IMR-90 (cell line): ENCODE measurements at regions not wholly inside any gene's neighbourhood (a gene's known extent, or its start where the extent isn't known, plus 50 kb on each side); places are given as distances from the start of the nearest gene placed in this dataset.

Source experiments
- ATAC-seq: fragments of 200-7000 bp; cut with Tn5 transposase; 2 replicates; pipeline ENCODE4 v1.9.1; 2020; ENCODE audit warnings: low read depth, mild to moderate bottlenecking, moderate library complexity
- BruUV-seq: library from RNA; stranded (reverse); fragments of 400-500 nt; replicated peaks from 2 replicates; lab custom pipeline; 2021; lab: Mats Ljungman, UMichigan
- CTCF ChIA-PET: fragments of 300-600 bp; formaldehyde crosslinking; extraction: SDS; loops from one replicate; lab custom pipeline; 2021; ENCODE audit warnings: antibody characterized with exemption; lab: Yijun Ruan, JAX
- POLR2A ChIA-PET: fragments of 300-600 bp; sonication (Branson Sonifier 250); formaldehyde crosslinking; loops from one replicate; lab custom pipeline; 2022; ENCODE audit warnings: antibody characterized with exemption; ENCODE audit not compliant: unreplicated experiment; lab: Charles Lee
- DNase-seq: peaks from one replicate; pipeline ENCODE4 v3.0.0; 2013
- H2AFZ ChIP-seq: replicated peaks from 2 replicates; pipeline ENCODE3; 2013; ENCODE audit warnings: low read length, mild to moderate bottlenecking; ENCODE audit not compliant: poor library complexity
- H2AK5ac ChIP-seq: 2 replicates; pipeline ENCODE4 v1.6.1; 2013; ENCODE audit warnings: low read depth, low read length, inconsistent platforms
- H2AK9ac ChIP-seq: replicated peaks from 2 replicates; pipeline ENCODE3; 2013; ENCODE audit warnings: mild to moderate bottlenecking, low read depth, low read length, moderate library complexity; ENCODE audit not compliant: poor library complexity
- H2BK120ac ChIP-seq: 2 replicates; pipeline ENCODE4 v1.6.1; 2013; ENCODE audit warnings: low read depth, low read length, inconsistent platforms
- H2BK15ac ChIP-seq: 3 replicates; pipeline ENCODE4 v1.6.1; 2013; ENCODE audit warnings: low read depth, low read length, inconsistent platforms
- H2BK20ac ChIP-seq: 2 replicates; pipeline ENCODE4 v1.6.1; 2013; ENCODE audit warnings: low read depth, mild to moderate bottlenecking, inconsistent platforms, low read length, moderate library complexity
- H2BK5ac ChIP-seq: 2 replicates; pipeline ENCODE4 v1.6.1; 2013; ENCODE audit warnings: mild to moderate bottlenecking, low read depth, low read length, inconsistent platforms; ENCODE audit not compliant: poor library complexity, severe bottlenecking
- H3K14ac ChIP-seq: replicated peaks from 2 replicates; pipeline ENCODE4 v1.6.1; 2013; ENCODE audit warnings: low read depth, low read length, inconsistent platforms
- H3K18ac ChIP-seq: 2 replicates; pipeline ENCODE4 v1.6.1; 2013; ENCODE audit warnings: low read depth, low read length, control low read depth
- H3K23ac ChIP-seq: 2 replicates; pipeline ENCODE4 v1.6.1; 2013; ENCODE audit warnings: low read depth, low read length, inconsistent platforms
- H3K27ac ChIP-seq: 2 replicates; pipeline ENCODE4 v1.5.1; 2013; ENCODE audit warnings: mild to moderate bottlenecking, control low read depth, low read length; ENCODE audit not compliant: insufficient read depth
- H3K27me3 ChIP-seq: 2 replicates; pipeline ENCODE4 v1.6.1; 2013; ENCODE audit warnings: low read length; ENCODE audit not compliant: control insufficient read depth, insufficient read depth
- H3K36me3 ChIP-seq: 2 replicates; pipeline ENCODE4 v1.6.1; 2013; ENCODE audit warnings: low read length, mixed read lengths; ENCODE audit not compliant: control insufficient read depth, insufficient read depth
- H3K4ac ChIP-seq: 2 replicates; pipeline ENCODE4 v1.6.1; 2013; ENCODE audit warnings: low read depth, low read length, inconsistent platforms
- H3K4me1 ChIP-seq: 2 replicates; pipeline ENCODE4 v1.6.1; 2013; ENCODE audit warnings: low read length, mixed read lengths; ENCODE audit not compliant: control insufficient read depth, insufficient read depth
- H3K4me2 ChIP-seq: 2 replicates; pipeline ENCODE4 v1.6.1; 2013; ENCODE audit warnings: low read depth, mild to moderate bottlenecking, control low read depth, low read length, moderate library complexity
- H3K4me3 ChIP-seq: 2 replicates; pipeline ENCODE4 v1.5.1; 2013; ENCODE audit warnings: low read depth, mild to moderate bottlenecking, control low read depth, low read length, moderate library complexity; ENCODE audit not compliant: insufficient read depth
- H3K56ac ChIP-seq: 2 replicates; pipeline ENCODE4 v1.6.1; 2013; ENCODE audit warnings: low read length, inconsistent platforms; ENCODE audit not compliant: insufficient read depth; ENCODE audit errors: extremely low read depth
- H3K79me1 ChIP-seq, 2 experiments: 2 replicates each; pipeline ENCODE4 v1.6.1; 2013; ENCODE audit warnings: low read length in 2 of 2, inconsistent platforms in 1 of 2, low read depth in 1 of 2
- H3K9ac ChIP-seq: 2 replicates; pipeline ENCODE4 v1.6.1; 2013; ENCODE audit warnings: low read depth, low read length, control low read depth
- H3K9me1 ChIP-seq: 2 replicates; pipeline ENCODE4 v1.6.1; 2013; ENCODE audit warnings: low read length, inconsistent platforms; ENCODE audit not compliant: insufficient read depth
- H3K9me3 ChIP-seq: 2 replicates; pipeline ENCODE4 v1.6.1; 2013; ENCODE audit warnings: low read length; ENCODE audit not compliant: control insufficient read depth, insufficient read depth
- H4K20me1 ChIP-seq: 2 replicates; pipeline ENCODE4 v1.6.1; 2013; ENCODE audit warnings: low read length, inconsistent platforms; ENCODE audit not compliant: insufficient read depth
- H4K5ac ChIP-seq: 2 replicates; pipeline ENCODE4 v1.6.1; 2013; ENCODE audit warnings: mild to moderate bottlenecking, low read depth, low read length, control low read depth
- H4K8ac ChIP-seq, 2 experiments: 2 replicates each; pipeline ENCODE4 v1.6.1; 2013; ENCODE audit warnings: low read depth in 2 of 2, low read length in 2 of 2, control low read depth in 1 of 2, inconsistent platforms in 1 of 2
- H4K91ac ChIP-seq: 2 replicates; pipeline ENCODE4 v1.6.1; 2013; ENCODE audit warnings: low read depth, low read length, inconsistent platforms; ENCODE audit not compliant: insufficient read depth
- BHLHE40 ChIP-seq: fragments of 150-350 bp; IDR thresholded peaks from 2 replicates; pipeline ENCODE4 v1.6.1; 2016; ENCODE audit warnings: mild to moderate bottlenecking, low read depth, low read length
- CHD1 ChIP-seq: IDR thresholded peaks from 2 replicates; pipeline ENCODE4 v1.6.1; 2012; ENCODE audit warnings: low read depth, low read length, improper control_type of control experiment
- CTCF ChIP-seq: conservative IDR thresholded peaks from 2 replicates; pipeline ENCODE4 v1.5.1; 2012; ENCODE audit warnings: mild to moderate bottlenecking, low read depth, low read length, improper control_type of control experiment
- ELK1 ChIP-seq: fragments of 150-350 bp; IDR thresholded peaks from 2 replicates; pipeline ENCODE4 v1.6.1; 2016; ENCODE audit warnings: low read depth, mild to moderate bottlenecking, low read length, moderate library complexity, borderline replicate concordance
- FOS ChIP-seq: fragments of 150-350 bp; IDR thresholded peaks from 2 replicates; pipeline ENCODE4 v1.6.1; 2016; ENCODE audit warnings: low read depth, low read length
- MAFK ChIP-seq: IDR thresholded peaks from 2 replicates; pipeline ENCODE4 v1.6.1; 2012; ENCODE audit warnings: low read depth, low read length, improper control_type of control experiment
- MAZ ChIP-seq: IDR thresholded peaks from 2 replicates; pipeline ENCODE4 v1.6.1; 2012; ENCODE audit warnings: low read depth, mild to moderate bottlenecking, low read length, improper control_type of control experiment, moderate library complexity, borderline replicate concordance
- MXI1 ChIP-seq: IDR thresholded peaks from 2 replicates; pipeline ENCODE4 v1.6.1; 2012; ENCODE audit warnings: low read depth, mild to moderate bottlenecking, low read length, moderate library complexity, borderline replicate concordance
- NFE2L2 ChIP-seq: fragments of 150-350 bp; IDR thresholded peaks from 2 replicates; pipeline ENCODE4 v1.6.1; 2016; ENCODE audit warnings: low read depth, mild to moderate bottlenecking, low read length
- POLR2A ChIP-seq: IDR thresholded peaks from 2 replicates; pipeline ENCODE4 v1.6.1; 2012; ENCODE audit warnings: mild to moderate bottlenecking, low read depth, low read length
- RAD21 ChIP-seq: IDR thresholded peaks from 2 replicates; pipeline ENCODE4 v1.6.1; 2012; ENCODE audit warnings: low read length, improper control_type of control experiment
- RFX5 ChIP-seq: IDR thresholded peaks from 2 replicates; pipeline ENCODE4 v1.8.0; 2012; ENCODE audit warnings: low read depth, mild to moderate bottlenecking, low read length, moderate library complexity
- USF2 ChIP-seq: fragments of 150-350 bp; IDR thresholded peaks from 2 replicates; pipeline ENCODE4 v1.6.1; 2017; ENCODE audit warnings: mild to moderate bottlenecking, antibody characterized with exemption, low read length, low read depth
- WGBS, 2 experiments: methylation state at CpG; one replicate each; pipeline versions ENCODE4 v1.1.5 to v1.1.7; 2013; ENCODE audit warnings: missing lambda C conversion rate in 2 of 2; ENCODE audit not compliant: insufficient read length in 1 of 2; ENCODE audit errors: extremely low coverage in 2 of 2; 5-methylcytosine and 5-hydroxymethylcytosine counted together
- dilution Hi-C: fragments of 300-500 bp; cut with HindIII; formaldehyde crosslinking; loops from one replicate; pipeline ENCODE4 v1.14.3; 2018; ENCODE audit warnings: low sequenced_read_pairs; ENCODE audit not compliant: unreplicated experiment
- in situ Hi-C: fragments of 300-500 bp; cut with MboI; formaldehyde crosslinking; loops from 3 replicates; pipeline ENCODE4 v1.14.3; 2019; ENCODE audit warnings: low sequenced_read_pairs, inconsistent platforms, mixed read lengths
- intact Hi-C: fragments of 100-400 bp; cut with micrococcal nuclease; formaldehyde crosslinking; loops from 2 replicates; pipeline ENCODE4 v1.10.0; 2022

- no peaks in the 10 kb centered on the region for H3K9me1 ChIP-seq
- 67% methylated on average over 3 of the region's 5 CpGs; no CpG with 5 or more reads in 1 of the 2 experiments for WGBS, 2 experiments
- no peak overlapping the region for H2BK120ac ChIP-seq
- dilution Hi-C loops (no loop called here), intact Hi-C loops (no loop called here), in situ Hi-C loops (no loop called here)
- H4K20me1 ChIP-seq: no peaks in the 10 kb centered on the region
- H3K14ac ChIP-seq: no peak overlapping the region
- POLR2A ChIA-PET: no interaction called here
- no peak overlapping the region for H2BK15ac ChIP-seq
- no peak overlapping the region for H3K4ac ChIP-seq
- no peaks in the 10 kb centered on the region for H3K4me1 ChIP-seq
- H4K91ac ChIP-seq: no peak overlapping the region
- no peak for TF ChIP-seq MAFK
- no peak for TF ChIP-seq CTCF
- TF ChIP-seq BHLHE40: no peak
- no peak for TF ChIP-seq NFE2L2
- no peak for TF ChIP-seq MXI1
- TF ChIP-seq RFX5: no peak
- no peak for TF ChIP-seq FOS
- no peak for TF ChIP-seq POLR2A
- no peak for TF ChIP-seq USF2
- no peak for TF ChIP-seq CHD1
- no peak for TF ChIP-seq RAD21
- no peak for TF ChIP-seq MAZ
- TF ChIP-seq ELK1: no peak
- no peak overlapping the region for H3K27ac ChIP-seq
- no peak overlapping the region for H2BK5ac ChIP-seq
- CTCF ChIA-PET: no interaction called here
- BruUV-seq: no TSS peak
- no peak overlapping the region for H3K18ac ChIP-seq
- H3K36me3 ChIP-seq: no peaks in the 10 kb centered on the region
- no peaks in the 10 kb centered on the region for H3K79me1 ChIP-seq
- no peak overlapping the region for H3K4me2 ChIP-seq
- peaks cover 26% of the 10 kb centered on the region for H3K27me3 ChIP-seq
- no peak overlapping the region for H3K4me3 ChIP-seq
- H3K23ac ChIP-seq: no peak overlapping the region
- no peak overlapping the region for H4K5ac ChIP-seq
- DNase-seq: no peak
- no peak overlapping the region for H2AK5ac ChIP-seq
- H2AK9ac ChIP-seq: no peak overlapping the region
- H3K9ac ChIP-seq: no peak overlapping the region
- no peak for ATAC-seq
- H2AFZ ChIP-seq: no peak overlapping the region
- no peaks in the 10 kb centered on the region; the same call in 1 of the 2 replicates for H3K9me3 ChIP-seq
- no peak overlapping the region for H2BK20ac ChIP-seq
- H4K8ac ChIP-seq: no peak overlapping the region
- no peak overlapping the region for H3K56ac ChIP-seq
Observed at GRCh38 chr15:34665498-34666116, 82.2 kb upstream of the GOLGA8B start.
